Loucy (cell line): ENCODE measurements at regions not wholly inside any gene's neighbourhood (a gene's known extent, or its start where the extent isn't known, plus 50 kb on each side); places are given as distances from the start of the nearest gene placed in this dataset.

Source experiments
- CTCF ChIP-seq: fragments of 200-600 bp; sonication (generic); conservative IDR thresholded peaks from 2 replicates; pipeline ENCODE4 v1.5.1; 2014; ENCODE audit warnings: mild to moderate bottlenecking, antibody characterized with exemption, low read length
- EZH2phosphoT487 ChIP-seq: fragments of 200-600 bp; IDR thresholded peaks from 2 replicates; pipeline ENCODE4 v1.6.1; 2018; ENCODE audit warnings: antibody characterized with exemption, mild to moderate bottlenecking, moderate library complexity, borderline replicate concordance

- TF ChIP-seq CTCF, result no peak
- TF ChIP-seq EZH2phosphoT487, result no peak
Measured at GRCh38 chr3:110393941-110394340, 677.7 kb upstream of the NECTIN3 start.
